ENCODE measurements at regions not wholly inside any gene's neighbourhood (a gene's known extent, or its start where the extent isn't known, plus 50 kb on each side); places are given as distances from the start of the nearest gene placed in this dataset.

GRCh38 chr7:60706-61105 is 131.7 kb upstream of the FAM20C start:
- no peak overlapping the region for H3K4me3 ChIP-seq (replicated peaks in 1 of 2; ENCODE audit: low read depth in 1 of 2, low read length in 2 of 2)
- H3K4me1 ChIP-seq (ENCODE audit: control insufficient read depth in 1 of 2, insufficient read depth in 2 of 2, low read length in 2 of 2) = no peaks in the 10 kb centered on the region
- no peaks in the 10 kb centered on the region; the same call in 1 of the 2 replicates for H3K27me3 ChIP-seq (ENCODE audit: insufficient read depth, low read length)
- intact Hi-C loops (cut with micrococcal nuclease) = no loop called here
- H2AFZ ChIP-seq (ENCODE audit: low read depth, low read length, poor library complexity, severe bottlenecking) = no peak overlapping the region
- ChIA-PET CTCF (interaction anchor here (1.1 kb wide), 1 partner anchor 17 kb away, joined by 3 read pairs; no protein-coding TSS in a partner anchor), POLR2A (no interaction called here), RAD21 (ENCODE audit: low non-redundant PET in 1 of 2, low total read pairs in 2 of 2, uncharacterized antibody in 2 of 2, unreplicated experiment in 2 of 2) (no interaction called here)
- no peak for TF ChIP-seq MAX (IDR thresholded peaks at IDR 0.05)
- TF ChIP-seq EZH2 (IDR thresholded peaks at IDR 0.05) = no peak
- no peak overlapping the region for H3K4me2 ChIP-seq (ENCODE audit: low read length)
- H3K9me2 ChIP-seq (ENCODE audit: insufficient read depth) = no peaks in the 10 kb centered on the region
- ATAC-seq = no peak
- BruUV-seq (replicated peaks) = no TSS peak
- H3K9me3 ChIP-seq (ENCODE audit: control insufficient read depth in 1 of 2, insufficient read depth in 1 of 2, low read depth in 1 of 2, low read length in 2 of 2) = no peaks in the 10 kb centered on the region
- H3K9ac ChIP-seq (ENCODE audit: low read length) = no peak overlapping the region
- no peaks in the 10 kb centered on the region for H3K79me2 ChIP-seq (ENCODE audit: insufficient read depth, low read length)
- H4K20me1 ChIP-seq (ENCODE audit: insufficient read depth) = no peaks in the 10 kb centered on the region
- H3K36me3 ChIP-seq (ENCODE audit: control insufficient read depth in 1 of 2, insufficient read depth in 2 of 2, low read length in 2 of 2) = no peaks in the 10 kb centered on the region
- no peak overlapping the region for H3K27ac ChIP-seq (ENCODE audit: low read depth, low read length)
- DNase-seq (ENCODE audit: low read depth, low spot score) = no peak

GRCh38 chr7:61111-61510 is 131.3 kb upstream of the FAM20C start:
- RAD21 ChIA-PET (ENCODE audit: low non-redundant PET in 1 of 2, low total read pairs in 2 of 2, uncharacterized antibody in 2 of 2, unreplicated experiment in 2 of 2) = no interaction called here
- no peak for ATAC-seq
- no peak overlapping the region for H3K27ac ChIP-seq (ENCODE audit: low read depth, low read length)

More at GRCh38 chr7:61111-61510, 131.3 kb upstream of the FAM20C start:
- Histone ChIP-seq H3K27me3 (ENCODE audit: insufficient read depth, low read length) (no peaks in the 10 kb centered on the region; the same call in 1 of the 2 replicates), H3K79me2 (ENCODE audit: insufficient read depth, low read length) (no peaks in the 10 kb centered on the region), H3K36me3 (ENCODE audit: control insufficient read depth in 1 of 2, insufficient read depth in 2 of 2, low read length in 2 of 2) (no peaks in the 10 kb centered on the region), H3K9ac (ENCODE audit: low read length) (no peak overlapping the region), H3K9me3 (ENCODE audit: control insufficient read depth in 1 of 2, insufficient read depth in 1 of 2, low read depth in 1 of 2, low read length in 2 of 2) (no peaks in the 10 kb centered on the region), H3K4me3 (replicated peaks in 1 of 2; ENCODE audit: low read depth in 1 of 2, low read length in 2 of 2) (no peak overlapping the region), H2AFZ (ENCODE audit: low read depth, low read length, poor library complexity, severe bottlenecking) (no peak overlapping the region), H3K9me2 (ENCODE audit: insufficient read depth) (no peaks in the 10 kb centered on the region), H3K4me1 (ENCODE audit: control insufficient read depth in 1 of 2, insufficient read depth in 2 of 2, low read length in 2 of 2) (no peaks in the 10 kb centered on the region), H4K20me1 (ENCODE audit: insufficient read depth) (no peaks in the 10 kb centered on the region), H3K4me2 (ENCODE audit: low read length) (no peak overlapping the region)
- CTCF ChIA-PET = interaction anchor here (1.1 kb wide), 1 partner anchor 17 kb away, joined by 3 read pairs; no protein-coding TSS in a partner anchor
- no TSS peak for BruUV-seq (replicated peaks)
- DNase-seq (ENCODE audit: low read depth, low spot score) = no peak
- TF ChIP-seq YY1 (IDR thresholded peaks at IDR 0.05; ENCODE audit: extremely low read depth, insufficient replicate concordance, low read depth, low read length) (no peak), POLR2A (IDR thresholded peaks at IDR 0.05; ENCODE audit: borderline replicate concordance, extremely low read depth, insufficient read depth, insufficient read length) (no peak), CEBPB (IDR thresholded peaks at IDR 0.05; ENCODE audit: low read depth) (no peak), ZFX (IDR thresholded peaks at IDR 0.05) (no peak), EZH2 (IDR thresholded peaks at IDR 0.05) (no peak), JUND (IDR thresholded peaks at IDR 0.05) (no peak), ZBTB33 (IDR thresholded peaks at IDR 0.05; ENCODE audit: extremely low read depth, insufficient replicate concordance, low read length) (no peak), REST (IDR thresholded peaks at IDR 0.05; ENCODE audit: low read depth) (no peak), MAX (IDR thresholded peaks at IDR 0.05) (no peak), EZH2phosphoT487 (IDR thresholded peaks at IDR 0.05; ENCODE audit: borderline replicate concordance) (no peak), SP1 (IDR thresholded peaks at IDR 0.05; ENCODE audit: low read depth) (no peak), FOSL1 (IDR thresholded peaks at IDR 0.05; ENCODE audit: low read depth) (no peak)
- intact Hi-C loops (cut with micrococcal nuclease) = no loop called here
- POLR2A ChIA-PET = no interaction called here
